Islet precursor cell (in vitro differentiated cells): ENCODE measurements at regions not wholly inside any gene's neighbourhood (a gene's known extent, or its start where the extent isn't known, plus 50 kb on each side); places are given as distances from the start of the nearest gene placed in this dataset.
"Not testable (repeated sequence)": the region's sequence is repeated elsewhere in the genome, so short reads cannot be mapped to it uniquely, and the experiment has no call there.

Experiments
- DNase-seq: peaks from one replicate; pipeline ENCODE4 v3.0.0-alpha.2; 2018

DNA sequence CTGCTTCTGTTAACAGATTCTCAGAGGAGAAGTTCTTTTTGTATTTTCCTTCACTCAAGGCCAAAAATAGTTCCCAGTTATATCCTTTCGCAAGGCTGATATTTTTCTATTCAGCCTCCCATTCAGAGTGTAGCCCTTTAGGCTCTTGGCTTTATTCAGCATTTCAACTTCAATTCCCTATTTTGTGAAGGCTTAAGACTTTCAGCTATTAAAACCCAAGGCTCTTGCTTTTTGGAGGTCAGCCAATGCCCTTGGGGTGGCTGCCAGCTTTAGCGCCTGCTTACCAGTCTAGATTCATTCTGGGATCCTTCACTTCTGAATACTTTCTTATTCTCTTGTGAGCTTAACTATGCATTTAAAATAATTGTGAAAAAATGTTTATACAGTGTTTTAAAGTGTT lies 57.3 kb upstream of the ADGRA3 start:
- no peak for DNase-seq

DNA sequence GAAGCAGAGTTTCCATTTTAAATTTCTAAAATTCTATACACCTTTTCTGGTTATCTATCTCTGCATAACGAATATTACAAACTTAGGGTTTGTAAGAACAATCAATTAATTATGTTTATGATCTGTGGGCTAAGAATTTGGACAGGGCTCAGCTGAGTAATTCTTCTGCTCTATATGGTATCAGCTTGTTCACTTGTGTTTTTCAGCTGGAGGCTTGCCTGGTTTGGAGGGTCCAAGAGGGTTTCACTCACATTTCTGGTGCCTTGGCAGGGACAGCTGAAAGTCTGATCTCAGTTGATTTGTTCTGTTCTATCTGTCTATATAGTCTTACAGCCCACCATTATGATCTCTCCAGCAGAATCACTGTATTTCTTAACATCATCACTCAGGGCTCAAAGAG lies 57.8 kb upstream of the ADGRA3 start:
- no peak for DNase-seq

DNA sequence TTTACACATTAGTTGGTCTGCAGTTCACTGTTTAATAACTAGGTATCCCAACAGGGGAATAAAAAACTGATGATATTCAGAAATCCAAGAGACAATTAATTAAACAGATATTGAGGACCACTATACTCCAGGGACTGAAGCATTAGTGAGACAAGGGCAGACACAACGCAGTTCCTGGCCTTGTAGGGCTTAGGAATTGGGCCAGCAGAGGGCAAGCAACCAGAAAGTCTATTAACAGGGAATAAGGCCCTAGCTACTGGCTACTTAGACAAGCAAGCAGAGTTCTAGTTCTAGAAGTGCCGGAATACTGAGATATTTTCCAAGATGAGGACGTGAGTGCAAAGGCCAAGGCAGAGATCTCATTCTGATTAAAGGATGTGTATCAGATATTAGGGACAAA lies 58.6 kb upstream of the ADGRA3 start:
- DNase-seq, result no peak

DNA sequence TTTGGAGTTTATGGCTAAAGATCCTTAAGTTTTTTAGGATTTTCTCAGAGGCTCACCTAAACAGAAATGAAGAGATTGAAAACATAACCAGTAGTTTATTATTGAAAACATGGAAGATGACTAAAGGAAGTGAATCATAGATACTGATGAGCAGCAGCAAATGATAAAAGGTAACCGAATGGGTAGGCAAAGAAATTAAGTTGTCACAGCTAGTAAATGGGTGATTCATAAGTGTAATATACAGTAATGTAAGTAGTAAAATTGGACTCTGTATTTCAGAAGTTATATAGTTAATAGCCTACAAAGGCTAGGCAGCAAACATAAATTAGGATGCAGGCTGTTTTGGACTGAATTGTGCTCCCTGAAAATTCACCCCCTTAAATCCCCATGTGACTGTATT lies 59.0 kb upstream of the ADGRA3 start:
- DNase-seq, result no peak

DNA sequence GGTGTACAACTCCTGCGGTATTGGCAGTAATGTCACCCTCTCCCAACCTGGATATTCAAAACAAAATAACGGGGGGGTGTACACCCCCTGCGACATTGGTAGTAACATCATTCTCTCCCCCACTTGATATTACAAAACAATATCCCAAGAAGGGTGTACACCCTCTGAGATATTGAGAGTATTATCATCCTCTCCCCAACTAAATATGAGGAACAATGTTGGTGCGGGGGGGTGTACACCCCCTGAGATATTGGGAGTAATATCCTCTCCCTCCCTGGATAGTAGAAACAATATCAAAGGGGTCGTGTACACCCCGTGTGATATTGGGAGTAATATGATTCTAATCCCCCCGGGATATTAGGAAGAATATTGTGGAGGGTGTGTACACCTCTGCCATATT lies 71.4 kb upstream of the ADGRA3 start:
- DNase-seq, result no peak

GRCh38 chr4:22593933-22594332 lies 78.1 kb upstream of the ADGRA3 start:
- no peak for DNase-seq

DNA sequence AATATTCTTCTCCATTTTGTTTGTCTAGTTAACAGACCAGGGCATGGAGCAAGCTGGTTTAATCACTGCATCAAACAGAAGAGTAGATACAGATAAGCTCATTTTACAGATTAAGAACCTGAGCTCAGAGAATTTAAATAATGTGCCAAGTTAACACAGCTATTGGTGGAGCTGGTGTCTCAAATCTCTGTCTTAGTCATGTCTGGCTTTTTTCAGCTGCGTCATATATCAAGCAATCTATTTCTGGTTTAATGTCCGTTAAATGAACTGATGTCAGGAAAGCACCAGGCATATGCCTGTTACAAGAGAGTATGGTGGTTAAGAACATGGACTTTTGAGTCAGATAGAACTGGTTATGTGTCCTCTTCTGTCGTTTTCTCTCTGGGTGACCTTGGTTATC lies 79.8 kb upstream of the ADGRA3 start:
- no peak for DNase-seq

GRCh38 chr4:22596409-22596808 lies 80.5 kb upstream of the ADGRA3 start:
- DNase-seq, result no peak

GRCh38 chr4:22597471-22597870 lies 81.6 kb upstream of the ADGRA3 start:
- no peak for DNase-seq

GRCh38 chr4:22598113-22599047 lies 82.5 kb upstream of the ADGRA3 start:
- DNase-seq, result not testable (repeated sequence)

GRCh38 chr4:22599228-22599928 lies 83.5 kb upstream of the ADGRA3 start:
- DNase-seq, result not testable (repeated sequence)

GRCh38 chr4:22599929-22600432 lies 84.1 kb upstream of the ADGRA3 start:
- not testable (repeated sequence) for DNase-seq

DNA sequence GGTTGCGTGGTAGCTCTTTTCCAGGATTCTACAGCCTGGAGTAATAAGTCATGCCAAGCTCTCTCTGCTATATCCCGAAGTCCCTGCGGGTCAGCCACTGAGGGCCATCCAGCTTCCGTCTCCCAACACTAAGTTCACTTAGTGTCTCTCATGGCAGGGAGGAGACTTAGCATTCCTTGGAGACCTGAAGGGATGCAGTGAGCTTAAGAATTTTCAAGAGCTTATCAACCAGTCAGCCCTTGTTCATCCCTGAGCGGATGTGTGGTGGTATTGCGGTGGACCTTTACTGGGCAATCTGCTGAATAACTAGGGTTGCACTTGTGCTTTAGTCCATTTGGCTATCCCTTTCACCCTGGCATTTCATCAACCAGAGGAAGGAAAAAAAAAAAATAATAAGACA lies 85.8 kb upstream of the ADGRA3 start:
- not testable (repeated sequence) for DNase-seq

GRCh38 chr4:22607382-22607781 lies 85.4 kb upstream of the GBA3 start:
- DNase-seq, result peak; percentile 76

DNA sequence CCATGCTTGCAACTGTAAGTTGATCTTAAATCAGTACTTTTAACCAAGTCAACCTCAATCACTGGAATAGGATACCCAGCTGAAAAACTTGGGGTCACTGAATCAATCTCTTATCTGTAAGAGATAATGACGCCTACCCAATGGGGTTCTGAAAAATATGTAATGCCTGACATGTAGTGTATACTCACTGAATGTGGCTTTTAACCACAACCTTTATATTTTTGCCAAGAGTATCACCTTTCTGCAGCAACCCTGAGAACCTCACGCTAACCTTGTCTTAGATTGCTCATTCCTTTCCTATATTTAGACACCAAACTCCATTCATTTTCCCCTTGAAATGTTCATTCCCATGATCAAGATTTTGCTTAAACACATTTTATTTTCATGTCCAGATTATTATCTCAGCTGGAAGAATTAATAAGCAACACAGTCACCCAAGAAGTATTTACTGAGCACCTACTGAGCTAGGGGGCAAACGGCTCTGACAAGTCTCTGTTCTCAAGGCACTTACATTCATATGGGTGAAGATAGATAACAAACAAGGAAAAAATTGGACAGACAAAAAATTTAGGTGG lies 82.7 kb upstream of the GBA3 start:
- DNase-seq, result not testable (repeated sequence)

DNA sequence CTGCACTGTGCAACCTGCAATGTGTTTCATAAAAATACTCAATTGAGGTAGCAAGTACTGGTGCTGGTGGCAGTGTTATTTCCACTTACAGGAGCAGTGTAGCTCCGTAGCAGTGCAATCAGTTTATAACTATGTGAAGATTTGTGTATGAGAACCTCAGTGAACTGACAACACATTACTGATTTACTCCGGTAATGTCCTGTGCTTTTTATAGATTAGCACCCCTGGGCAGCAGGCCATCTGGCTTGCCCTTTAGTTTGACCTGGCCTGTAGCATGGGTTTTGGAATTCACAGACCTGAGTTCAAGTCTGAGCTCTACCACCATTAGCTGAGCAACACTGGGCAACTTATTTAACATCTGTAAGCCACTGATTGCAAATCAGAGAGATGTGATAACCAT lies 78.6 kb upstream of the GBA3 start:
- no peak for DNase-seq

GRCh38 chr4:22616516-22616915 lies 76.2 kb upstream of the GBA3 start:
- no peak for DNase-seq

- not testable (repeated sequence) for DNase-seq
Observed at GRCh38 chr4:22620144-22620543, 72.6 kb upstream of the GBA3 start.

DNA sequence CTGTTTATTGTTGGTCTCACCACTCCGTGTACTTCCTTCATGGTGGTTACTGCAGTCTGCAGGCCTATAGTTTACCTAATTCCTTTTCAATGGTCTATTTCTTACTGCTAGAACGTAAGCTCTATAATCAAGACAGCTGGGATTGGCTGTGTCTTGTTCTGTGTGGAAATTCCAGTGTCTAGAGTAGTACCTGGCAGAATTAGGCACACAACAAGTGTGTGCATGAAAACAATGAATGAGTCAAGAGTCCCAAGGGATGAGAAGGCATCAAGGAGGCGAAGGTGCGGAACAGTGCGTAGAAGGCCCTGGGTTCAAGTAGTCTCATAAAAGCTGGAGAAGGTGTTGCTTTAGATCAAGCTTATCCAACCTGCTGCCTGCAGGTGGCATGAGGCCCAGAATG lies 70.8 kb upstream of the GBA3 start:
- DNase-seq, result not testable (repeated sequence)

DNA sequence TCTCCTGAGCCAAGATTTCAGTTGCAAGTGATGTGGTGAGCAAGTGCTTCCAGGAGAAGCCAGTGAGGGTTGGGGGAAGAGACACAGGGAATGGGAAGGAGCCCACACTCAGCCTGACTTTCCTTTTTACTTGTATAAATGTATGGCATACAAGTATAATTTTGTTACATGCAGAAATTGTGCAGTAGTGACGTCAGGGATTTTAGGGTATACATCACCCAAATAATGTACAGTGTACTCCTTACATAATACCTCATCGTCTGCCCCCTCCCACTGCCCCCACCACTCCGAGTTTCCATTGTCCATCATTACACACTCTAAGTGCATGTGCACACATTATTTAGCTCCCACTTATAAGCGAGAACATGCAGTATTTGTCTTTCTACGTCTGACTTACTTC lies 68.7 kb upstream of the GBA3 start:
- DNase-seq, result not testable (repeated sequence)

- DNase-seq, result peak; percentile 71
Observed at GRCh38 chr4:22625311-22625710, 67.4 kb upstream of the GBA3 start.

GRCh38 chr4:22627851-22628250 lies 64.9 kb upstream of the GBA3 start:
- not testable (repeated sequence) for DNase-seq

- DNase-seq, result not testable (repeated sequence)
Observed at GRCh38 chr4:22630161-22630975, 62.4 kb upstream of the GBA3 start.
